Progenitor cell of endocrine pancreas (in vitro differentiated cells): ENCODE measurements at regions not wholly inside any gene's neighbourhood (a gene's known extent, or its start where the extent isn't known, plus 50 kb on each side); places are given as distances from the start of the nearest gene placed in this dataset.

ENCODE experiments used
- DNase-seq: peaks from one replicate; pipeline ENCODE4 v3.0.0; 2021; ENCODE audit warnings: low spot score; ENCODE audit not compliant: unreplicated experiment
- H3K27ac Mint-ChIP-seq: 2 replicates; pipeline ENCODE4 v1.8.0; 2021; ENCODE audit warnings: mild to moderate bottlenecking, moderate library complexity, mixed read lengths
- H3K27me3 Mint-ChIP-seq: 2 replicates; pipeline ENCODE4 v1.8.0; 2021; ENCODE audit warnings: mixed read lengths
- H3K36me3 Mint-ChIP-seq: 2 replicates; pipeline ENCODE4 v1.8.0; 2022; ENCODE audit warnings: mixed read lengths; ENCODE audit not compliant: insufficient read depth
- H3K4me1 Mint-ChIP-seq: 2 replicates; pipeline ENCODE4 v1.8.0; 2021; ENCODE audit warnings: low read depth, mixed read lengths
- H3K4me3 Mint-ChIP-seq: 2 replicates; pipeline ENCODE4 v1.8.0; 2021; ENCODE audit warnings: low read depth, mild to moderate bottlenecking, moderate library complexity, mixed read lengths
- H3K9me3 Mint-ChIP-seq: 2 replicates; pipeline ENCODE4 v1.8.0; 2021; ENCODE audit warnings: low read depth, mixed read lengths
- CTCF ChIP-seq: fragments of 200-600 bp; sonication (generic); IDR thresholded peaks from one replicate; pipeline ENCODE4 v1.5.0; 2021; ENCODE audit warnings: antibody characterized with exemption, mild to moderate bottlenecking; ENCODE audit not compliant: unreplicated experiment

GRCh38 chr18:39805218-39805617 lies 2149.8 kb upstream of the PIK3C3 start:
- H3K9me3 Mint-ChIP-seq: peaks cover 10% of the 10 kb centered on the region

GRCh38 chr18:39802648-39803229 lies 2152.3 kb upstream of the PIK3C3 start:
- no peaks in the 10 kb centered on the region for H3K36me3 Mint-ChIP-seq
- no peaks in the 10 kb centered on the region for H3K27me3 Mint-ChIP-seq
- no peak for DNase-seq
- no peak overlapping the region for H3K4me3 Mint-ChIP-seq
- H3K9me3 Mint-ChIP-seq: peaks cover 4% of the 10 kb centered on the region
- no peak for TF ChIP-seq CTCF
- no peak overlapping the region for H3K27ac Mint-ChIP-seq
- peaks cover 5% of the 10 kb centered on the region for H3K4me1 Mint-ChIP-seq

More at GRCh38 chr18:39805218-39805617, 2149.8 kb upstream of the PIK3C3 start:
- no peak overlapping the region for H3K4me3 Mint-ChIP-seq
- no peaks in the 10 kb centered on the region for H3K36me3 Mint-ChIP-seq
- peaks cover 3% of the 10 kb centered on the region for H3K4me1 Mint-ChIP-seq
- no peak for DNase-seq
- no peak overlapping the region for H3K27ac Mint-ChIP-seq
- H3K27me3 Mint-ChIP-seq: no peaks in the 10 kb centered on the region
- no peak for TF ChIP-seq CTCF

- H3K4me3 Mint-ChIP-seq: no peak overlapping the region
- DNase-seq: no peak
- H3K27me3 Mint-ChIP-seq: no peaks in the 10 kb centered on the region
- H3K4me1 Mint-ChIP-seq: peaks cover 5% of the 10 kb centered on the region
- TF ChIP-seq CTCF: no peak
- no peak overlapping the region for H3K27ac Mint-ChIP-seq
- H3K36me3 Mint-ChIP-seq: no peaks in the 10 kb centered on the region
- peaks cover 4% of the 10 kb centered on the region for H3K9me3 Mint-ChIP-seq
These were observed 2153.2 kb upstream of the PIK3C3 start for GRCh38 chr18:39801848-39802247.

GRCh38 chr18:39801010-39801409 lies 2154.0 kb upstream of the PIK3C3 start:
- Mint-ChIP-seq H3K4me1 (peaks cover 5% of the 10 kb centered on the region), H3K9me3 (peaks cover 4% of the 10 kb centered on the region), H3K4me3 (no peak overlapping the region), H3K36me3 (no peaks in the 10 kb centered on the region), H3K27ac (no peak overlapping the region), H3K27me3 (no peaks in the 10 kb centered on the region)
- DNase-seq: no peak
- no peak for TF ChIP-seq CTCF

GRCh38 chr18:39799006-39799405 lies 2156.0 kb upstream of the PIK3C3 start:
- Mint-ChIP-seq H3K9me3 (peaks cover 4% of the 10 kb centered on the region), H3K27ac (peak overlapping the region; percentile 33), H3K4me3 (peak overlapping the region; percentile 89), H3K4me1 (peaks cover 5% of the 10 kb centered on the region), H3K27me3 (no peaks in the 10 kb centered on the region), H3K36me3 (no peaks in the 10 kb centered on the region)
- no peak for DNase-seq
- no peak for TF ChIP-seq CTCF
